GM18868 (cell line): ENCODE measurements at regions not wholly inside any gene's neighbourhood (a gene's known extent, or its start where the extent isn't known, plus 50 kb on each side); places are given as distances from the start of the nearest gene placed in this dataset.
"Not testable (repeated sequence)": the region's sequence is repeated elsewhere in the genome, so short reads cannot be mapped to it uniquely, and the experiment has no call there.

ENCODE experiments used
- ATAC-seq: cut with Tn5 transposase; IDR thresholded peaks from one replicate; pipeline ENCODE4 v1.9.1; 2021; ENCODE audit warnings: mild to moderate bottlenecking, moderate library complexity; ENCODE audit not compliant: unreplicated experiment

GRCh38 chr3:21894459-21895340, 143.7 kb upstream of the ZNF385D start:
- ATAC-seq = peak; percentile 45

- ATAC-seq = no peak
These were observed 147.3 kb upstream of the ZNF385D start for GRCh38 chr3:21898316-21898715.

- no peak for ATAC-seq
These were observed 150.5 kb upstream of the ZNF385D start for GRCh38 chr3:21901484-21901883.

GRCh38 chr3:21902956-21903355, 151.9 kb upstream of the ZNF385D start:
- no peak for ATAC-seq

GRCh38 chr3:21909096-21909495, 158.1 kb upstream of the ZNF385D start:
- ATAC-seq = no peak

- no peak for ATAC-seq
These were observed 161.7 kb upstream of the ZNF385D start for GRCh38 chr3:21912711-21913110.

GRCh38 chr3:21913791-21914190, 162.8 kb upstream of the ZNF385D start:
- no peak for ATAC-seq

DNA sequence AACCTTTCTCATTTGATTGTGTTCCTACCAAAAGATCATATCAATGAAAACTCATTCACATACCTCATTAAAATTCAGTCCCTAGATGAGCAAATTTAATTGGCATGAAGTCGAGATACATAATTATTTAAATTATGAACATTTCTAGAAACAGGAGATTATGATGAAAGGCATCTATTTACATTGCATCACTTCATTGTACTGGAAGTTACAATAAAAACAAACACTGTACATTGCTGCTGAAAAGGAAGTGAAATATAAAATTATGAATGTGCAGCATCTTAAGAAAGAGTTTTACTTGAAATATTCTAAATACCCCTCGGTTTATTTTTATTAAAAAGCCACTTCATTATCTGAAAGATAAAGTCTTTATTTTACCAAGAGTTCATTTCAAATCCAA, 163.4 kb upstream of the ZNF385D start:
- no peak for ATAC-seq

DNA sequence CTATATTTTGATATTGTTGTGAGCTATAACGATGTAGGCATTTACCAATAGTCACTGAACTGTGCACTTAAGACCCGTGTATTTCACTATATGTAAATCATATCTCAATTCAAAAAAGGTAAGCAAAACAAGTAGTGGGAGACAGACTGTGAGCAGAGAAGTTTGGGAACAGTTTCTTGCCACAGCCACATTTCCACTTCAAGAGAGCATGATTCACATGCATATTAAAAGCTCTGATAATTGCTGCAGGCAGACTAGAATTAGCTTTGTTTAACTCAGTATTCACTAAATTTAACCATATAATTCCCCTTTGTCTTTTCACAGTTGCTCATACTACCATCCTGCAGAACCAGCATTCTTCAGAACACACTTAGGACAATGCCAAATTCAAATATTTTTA, 168.4 kb upstream of the ZNF385D start:
- no peak for ATAC-seq

DNA sequence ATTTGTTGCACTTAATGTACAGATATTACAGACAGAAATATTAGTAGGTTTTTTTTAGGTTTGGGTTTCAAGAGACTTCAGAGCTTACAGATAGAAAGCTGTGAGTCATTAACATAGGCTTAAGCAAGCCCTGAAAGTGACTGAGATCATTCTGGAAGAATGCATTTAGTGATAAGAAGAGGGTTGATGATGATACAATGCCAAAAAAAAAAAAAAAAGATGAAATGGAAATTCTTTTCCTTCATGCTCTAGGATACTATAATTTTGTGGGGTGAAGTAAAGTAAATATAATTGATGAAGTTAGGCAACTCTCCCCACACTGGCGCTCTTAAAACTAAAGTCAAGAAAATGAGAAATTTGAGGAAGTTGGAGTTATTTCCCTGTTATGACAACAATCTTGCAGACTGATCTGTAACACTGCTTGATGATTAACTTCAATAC, 169.4 kb upstream of the ZNF385D start:
- ATAC-seq = no peak

- not testable (repeated sequence) for ATAC-seq
These were observed 172.1 kb upstream of the ZNF385D start for GRCh38 chr3:21923156-21923555.

- ATAC-seq = no peak
These were observed 176.3 kb upstream of the ZNF385D start for GRCh38 chr3:21927261-21927660.

DNA sequence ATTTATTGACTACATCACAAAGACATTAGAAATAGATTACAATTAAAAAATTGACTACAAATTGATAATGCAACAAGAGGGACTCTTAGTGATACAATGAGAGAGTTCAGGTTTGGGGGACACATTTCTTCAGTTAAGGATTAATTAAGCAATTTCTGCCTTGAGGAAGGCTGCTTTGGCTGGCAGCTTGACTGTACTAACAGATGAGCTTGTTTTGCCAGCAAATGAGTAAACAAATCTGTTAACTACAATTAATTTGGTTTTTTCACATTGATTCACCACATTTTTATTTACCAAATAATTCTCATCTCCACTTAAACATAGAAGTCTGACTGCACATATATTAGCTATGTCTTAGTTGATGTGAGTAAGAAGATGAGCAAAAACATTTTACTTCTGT, 183.6 kb upstream of the ZNF385D start:
- no peak for ATAC-seq

DNA sequence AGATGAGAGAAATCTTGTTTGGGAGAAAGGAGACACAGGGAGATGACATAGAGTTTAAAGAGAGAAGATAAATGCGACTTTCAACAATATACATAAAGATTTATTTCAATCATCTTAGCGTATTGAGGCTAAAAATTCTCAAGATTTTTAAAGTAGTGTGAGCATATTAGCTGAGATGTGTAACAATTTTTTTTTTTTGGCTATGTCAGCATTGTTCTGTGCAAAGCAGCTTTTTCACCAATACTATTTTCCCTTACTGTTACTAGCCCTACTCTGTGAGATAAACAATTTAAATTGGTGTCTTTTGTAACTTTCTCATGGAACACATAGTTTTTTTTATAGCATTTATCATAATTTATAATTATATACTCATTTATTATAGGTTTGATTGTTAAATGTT, 185.2 kb upstream of the ZNF385D start:
- ATAC-seq = no peak

- ATAC-seq = no peak
These were observed 187.3 kb upstream of the ZNF385D start for GRCh38 chr3:21938267-21938681.

DNA sequence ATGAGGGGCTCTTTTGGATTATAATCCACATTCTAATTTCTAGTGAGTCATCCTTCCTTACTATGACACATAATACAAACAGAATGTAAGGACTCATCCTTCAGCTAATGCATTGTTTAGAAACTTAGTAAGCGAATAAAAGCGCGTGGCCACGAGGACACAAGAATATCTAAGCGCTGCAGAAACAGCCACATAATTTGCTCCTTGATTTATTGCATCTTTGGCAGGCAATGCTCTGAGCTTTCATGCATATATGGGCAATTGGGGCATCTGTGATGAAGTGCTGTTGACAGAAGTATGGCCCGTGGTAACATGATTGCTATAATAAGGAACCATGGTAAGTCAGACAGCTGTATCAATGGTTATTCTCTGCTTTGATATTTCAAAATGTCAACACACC, 191.3 kb upstream of the ZNF385D start:
- no peak for ATAC-seq

DNA sequence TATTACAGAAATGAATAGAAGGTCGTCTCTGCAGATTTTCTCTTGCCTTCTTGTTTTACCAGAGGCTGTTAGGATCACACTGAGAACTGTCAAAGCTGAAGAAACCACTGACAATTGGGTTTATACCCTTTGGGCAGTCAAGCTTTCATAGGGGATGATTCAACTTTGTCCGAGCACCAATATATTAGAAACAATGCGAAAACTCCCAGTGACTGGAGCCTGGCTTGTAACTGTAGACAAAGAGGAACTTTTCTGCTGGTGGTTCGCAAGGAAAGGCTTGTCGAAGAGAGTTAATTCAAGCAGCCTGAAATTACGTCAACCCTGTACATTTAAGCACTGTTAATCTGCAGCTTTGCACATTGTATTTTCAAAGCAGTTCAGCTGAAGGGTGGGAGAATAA, 193.2 kb upstream of the ZNF385D start:
- no peak for ATAC-seq

GRCh38 chr3:21952856-21953255, 201.8 kb upstream of the ZNF385D start:
- ATAC-seq = no peak

GRCh38 chr3:21954709-21955108, 203.7 kb upstream of the ZNF385D start:
- no peak for ATAC-seq

GRCh38 chr3:21955406-21955805, 204.4 kb upstream of the ZNF385D start:
- no peak for ATAC-seq

GRCh38 chr3:21960033-21960432, 209.0 kb upstream of the ZNF385D start:
- no peak for ATAC-seq

GRCh38 chr3:21962456-21962855, 211.4 kb upstream of the ZNF385D start:
- no peak for ATAC-seq

DNA sequence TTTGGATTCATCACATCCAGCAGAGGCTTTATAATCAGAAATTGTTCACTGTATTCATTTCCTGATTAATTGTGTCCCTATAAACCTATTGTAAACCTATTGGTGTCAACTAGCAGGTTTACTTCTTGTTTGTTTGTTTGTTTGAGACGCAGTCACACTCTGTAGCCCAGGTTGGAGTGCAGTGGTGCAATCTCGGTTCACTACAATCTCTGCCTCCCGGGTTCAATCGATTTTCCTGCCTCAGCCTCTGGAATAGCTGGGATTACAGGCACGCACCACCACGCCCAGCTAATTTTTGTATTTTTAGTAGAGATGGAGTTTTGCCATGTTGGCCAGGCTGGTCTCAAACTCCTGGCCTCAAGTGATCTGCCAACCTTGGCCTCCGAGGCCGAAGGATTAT, 215.4 kb upstream of the ZNF385D start:
- ATAC-seq = not testable (repeated sequence)
